GM19438 (cell line): ENCODE measurements at regions not wholly inside any gene's neighbourhood (a gene's known extent, or its start where the extent isn't known, plus 50 kb on each side); places are given as distances from the start of the nearest gene placed in this dataset.

Experiments used
- ATAC-seq: cut with Tn5 transposase; IDR thresholded peaks from one replicate; pipeline ENCODE4 v1.9.1; 2021; ENCODE audit warnings: low read depth; ENCODE audit not compliant: unreplicated experiment

GRCh38 chr1:95369985-95370690 lies 136.1 kb downstream of the RWDD3 start:
- no peak for ATAC-seq

- no peak for ATAC-seq
These were observed 136.9 kb downstream of the RWDD3 start for GRCh38 chr1:95370691-95371562.

- ATAC-seq: no peak
These were observed 137.8 kb downstream of the RWDD3 start for GRCh38 chr1:95371666-95372282.

- no peak for ATAC-seq
These were observed 141.2 kb downstream of the RWDD3 start for GRCh38 chr1:95375174-95375573.

GRCh38 chr1:95380909-95381308 lies 146.9 kb downstream of the RWDD3 start:
- no peak for ATAC-seq

GRCh38 chr1:95382000-95382786 lies 148.2 kb downstream of the RWDD3 start:
- no peak for ATAC-seq

GRCh38 chr1:95383111-95383510 lies 149.1 kb downstream of the RWDD3 start:
- ATAC-seq: no peak

- no peak for ATAC-seq
These were observed 150.6 kb downstream of the RWDD3 start for GRCh38 chr1:95384567-95384966.

- ATAC-seq: no peak
These were observed 152.4 kb downstream of the RWDD3 start for GRCh38 chr1:95386371-95386770.

GRCh38 chr1:95386915-95387314 lies 152.9 kb downstream of the RWDD3 start:
- ATAC-seq: no peak

- ATAC-seq: no peak
These were observed 154.0 kb downstream of the RWDD3 start for GRCh38 chr1:95388031-95388430.

- no peak for ATAC-seq
These were observed 159.4 kb downstream of the RWDD3 start for GRCh38 chr1:95393434-95393833.

GRCh38 chr1:95396557-95396956 lies 162.5 kb downstream of the RWDD3 start:
- ATAC-seq: no peak

GRCh38 chr1:95402780-95403179 lies 168.8 kb downstream of the RWDD3 start:
- ATAC-seq: no peak

- ATAC-seq: no peak
These were observed 172.3 kb downstream of the RWDD3 start for GRCh38 chr1:95406279-95406678.

GRCh38 chr1:95407131-95407885 lies 173.3 kb downstream of the RWDD3 start:
- no peak for ATAC-seq

GRCh38 chr1:95407886-95408291 lies 173.9 kb downstream of the RWDD3 start:
- ATAC-seq: no peak

- ATAC-seq: no peak
These were observed 174.6 kb downstream of the RWDD3 start for GRCh38 chr1:95408507-95409136.

GRCh38 chr1:95409276-95409675 lies 175.3 kb downstream of the RWDD3 start:
- ATAC-seq: no peak
